ENCODE measurements at regions not wholly inside any gene's neighbourhood (a gene's known extent, or its start where the extent isn't known, plus 50 kb on each side); places are given as distances from the start of the nearest gene placed in this dataset.

DNA sequence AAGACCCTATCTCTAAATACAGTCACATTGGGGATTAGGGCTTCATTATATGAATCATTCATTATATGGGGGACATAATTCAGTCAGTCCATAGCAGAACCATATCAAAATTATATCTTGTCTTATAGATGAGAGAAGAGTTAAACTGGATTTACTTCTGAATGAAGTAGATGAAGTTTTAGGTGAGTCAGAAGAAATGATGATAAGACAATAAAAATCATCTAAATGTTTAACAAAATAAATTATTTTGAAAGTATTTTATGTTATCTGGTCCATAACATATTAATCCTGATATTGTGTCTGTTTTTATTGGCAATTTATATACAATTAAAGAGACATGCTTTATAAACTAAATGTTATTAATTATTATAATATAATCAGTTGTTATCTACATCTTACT is 76.9 kb upstream of the EFCAB3 start:
- TF ChIP-seq, protein P1, sequence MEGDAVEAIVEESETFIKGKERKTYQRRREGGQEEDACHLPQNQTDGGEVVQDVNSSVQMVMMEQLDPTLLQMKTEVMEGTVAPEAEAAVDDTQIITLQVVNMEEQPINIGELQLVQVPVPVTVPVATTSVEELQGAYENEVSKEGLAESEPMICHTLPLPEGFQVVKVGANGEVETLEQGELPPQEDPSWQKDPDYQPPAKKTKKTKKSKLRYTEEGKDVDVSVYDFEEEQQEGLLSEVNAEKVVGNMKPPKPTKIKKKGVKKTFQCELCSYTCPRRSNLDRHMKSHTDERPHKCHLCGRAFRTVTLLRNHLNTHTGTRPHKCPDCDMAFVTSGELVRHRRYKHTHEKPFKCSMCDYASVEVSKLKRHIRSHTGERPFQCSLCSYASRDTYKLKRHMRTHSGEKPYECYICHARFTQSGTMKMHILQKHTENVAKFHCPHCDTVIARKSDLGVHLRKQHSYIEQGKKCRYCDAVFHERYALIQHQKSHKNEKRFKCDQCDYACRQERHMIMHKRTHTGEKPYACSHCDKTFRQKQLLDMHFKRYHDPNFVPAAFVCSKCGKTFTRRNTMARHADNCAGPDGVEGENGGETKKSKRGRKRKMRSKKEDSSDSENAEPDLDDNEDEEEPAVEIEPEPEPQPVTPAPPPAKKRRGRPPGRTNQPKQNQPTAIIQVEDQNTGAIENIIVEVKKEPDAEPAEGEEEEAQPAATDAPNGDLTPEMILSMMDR (IDR thresholded peaks at IDR 0.05): no peak
- TF ChIP-seq POLR2AphosphoS5 (IDR thresholded peaks at IDR 0.05): no peak
- no peak for TF ChIP-seq EP300 (IDR thresholded peaks at IDR 0.05)
- TF ChIP-seq POLR2A (IDR thresholded peaks at IDR 0.05): no peak

All from gastroesophageal sphincter (tissue), 3 donors.